AG09309 (cell line): ENCODE measurements at regions not wholly inside any gene's neighbourhood (a gene's known extent, or its start where the extent isn't known, plus 50 kb on each side); places are given as distances from the start of the nearest gene placed in this dataset.

Experiments
- DNase-seq: peaks from one replicate; pipeline ENCODE4 v3.0.0-alpha.2; 2010; ENCODE audit warnings: low read depth
- H3K4me3 ChIP-seq: 2 replicates; pipeline ENCODE4 v1.5.1; 2011; ENCODE audit warnings: mild to moderate bottlenecking, low read depth, low read length, moderate library complexity; ENCODE audit not compliant: control insufficient read depth
- TF ChIP-seq, protein P1 (sequence below): IDR thresholded peaks from 2 replicates; pipeline ENCODE4 v1.5.1; 2011; ENCODE audit warnings: mild to moderate bottlenecking, low read depth, low read length, inconsistent platforms; ENCODE audit not compliant: insufficient read depth, control insufficient read depth; ENCODE audit errors: missing control alignments

DNA sequence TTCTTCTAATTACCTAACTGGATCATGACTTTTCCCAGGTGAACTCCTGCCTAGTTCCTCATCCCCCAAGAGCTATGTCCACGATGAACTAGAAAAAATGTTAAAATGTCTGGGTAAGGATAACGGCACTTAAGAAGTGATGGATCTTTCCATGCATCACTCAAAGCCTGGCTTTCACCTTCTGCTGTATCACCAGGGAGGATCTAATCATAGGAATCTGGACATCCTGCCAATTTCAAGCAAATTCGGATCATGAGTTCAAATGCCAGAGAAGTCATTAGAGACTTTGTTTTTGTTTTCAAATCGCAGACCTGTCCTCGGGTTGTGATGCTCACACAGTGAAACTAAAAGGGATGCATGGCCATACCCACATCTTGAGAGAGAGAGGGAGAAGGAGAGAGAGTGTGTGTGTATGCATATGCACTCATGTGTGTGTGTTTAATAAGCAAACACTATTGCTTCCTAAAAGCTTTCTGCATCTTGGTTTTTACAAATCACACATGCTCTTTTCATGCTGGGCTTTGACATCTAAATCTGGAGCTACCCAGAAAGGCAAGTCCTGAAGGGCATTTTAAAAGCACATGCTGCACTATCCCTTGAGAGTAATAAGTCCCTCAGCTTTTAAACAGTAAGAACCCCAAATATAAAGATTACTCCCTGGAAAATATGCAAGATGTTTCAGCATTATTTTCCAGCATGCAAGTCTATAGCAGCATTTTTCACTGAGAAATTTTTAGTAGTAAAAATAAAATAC lies 524.6 kb upstream of the NOX3 start:
- H3K4me3 ChIP-seq = no peak overlapping the region
- TF ChIP-seq, protein P1, sequence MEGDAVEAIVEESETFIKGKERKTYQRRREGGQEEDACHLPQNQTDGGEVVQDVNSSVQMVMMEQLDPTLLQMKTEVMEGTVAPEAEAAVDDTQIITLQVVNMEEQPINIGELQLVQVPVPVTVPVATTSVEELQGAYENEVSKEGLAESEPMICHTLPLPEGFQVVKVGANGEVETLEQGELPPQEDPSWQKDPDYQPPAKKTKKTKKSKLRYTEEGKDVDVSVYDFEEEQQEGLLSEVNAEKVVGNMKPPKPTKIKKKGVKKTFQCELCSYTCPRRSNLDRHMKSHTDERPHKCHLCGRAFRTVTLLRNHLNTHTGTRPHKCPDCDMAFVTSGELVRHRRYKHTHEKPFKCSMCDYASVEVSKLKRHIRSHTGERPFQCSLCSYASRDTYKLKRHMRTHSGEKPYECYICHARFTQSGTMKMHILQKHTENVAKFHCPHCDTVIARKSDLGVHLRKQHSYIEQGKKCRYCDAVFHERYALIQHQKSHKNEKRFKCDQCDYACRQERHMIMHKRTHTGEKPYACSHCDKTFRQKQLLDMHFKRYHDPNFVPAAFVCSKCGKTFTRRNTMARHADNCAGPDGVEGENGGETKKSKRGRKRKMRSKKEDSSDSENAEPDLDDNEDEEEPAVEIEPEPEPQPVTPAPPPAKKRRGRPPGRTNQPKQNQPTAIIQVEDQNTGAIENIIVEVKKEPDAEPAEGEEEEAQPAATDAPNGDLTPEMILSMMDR = no peak
- no peak for DNase-seq

DNA sequence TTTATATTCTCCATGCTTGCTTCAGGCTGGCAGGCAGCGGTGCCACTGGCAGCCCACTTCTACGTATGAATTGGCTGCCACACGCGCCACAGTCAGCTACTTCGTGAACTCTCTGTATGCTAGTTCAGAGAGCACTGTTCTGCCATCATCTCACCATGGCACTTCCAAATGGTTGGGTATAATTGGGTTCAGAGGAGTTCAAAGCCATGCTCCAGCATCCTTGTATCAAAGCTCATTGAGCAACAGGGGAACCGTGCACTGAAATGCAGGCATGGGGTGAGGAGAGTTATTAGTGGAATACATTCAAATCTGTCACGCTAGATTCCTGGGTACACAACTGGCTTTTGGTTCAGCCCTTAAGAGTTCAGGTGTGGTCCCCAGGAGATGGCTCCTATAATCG lies 519.9 kb upstream of the NOX3 start:
- H3K4me3 ChIP-seq = no peak overlapping the region
- TF ChIP-seq, protein P1 = no peak
- no peak for DNase-seq

DNA sequence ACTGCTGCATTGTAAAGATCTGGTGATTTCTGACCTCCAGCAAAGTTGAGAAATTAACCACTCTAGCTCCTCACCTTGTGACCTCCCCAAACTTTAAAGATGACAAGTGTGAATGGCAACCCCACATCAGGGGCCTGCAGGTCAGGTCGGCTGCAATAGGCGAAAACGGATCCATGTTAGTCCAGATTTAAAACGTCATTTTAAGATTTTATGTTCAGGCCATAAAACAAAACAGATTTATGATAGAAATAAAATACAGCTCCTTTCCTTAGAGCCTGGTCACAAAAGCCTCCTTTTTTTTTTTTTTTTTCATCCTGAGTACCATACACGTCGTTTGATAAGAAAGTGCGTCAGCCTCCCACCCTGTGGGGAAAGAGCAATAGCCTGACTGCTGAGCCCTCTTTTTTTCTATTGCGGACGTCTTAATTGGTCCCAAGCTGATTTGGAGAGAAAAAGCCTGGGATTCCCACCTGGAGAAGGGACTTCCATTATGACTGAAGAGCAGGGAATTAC lies 519.2 kb upstream of the NOX3 start:
- DNase-seq = no peak
- TF ChIP-seq, protein P1 = no peak
- H3K4me3 ChIP-seq = no peak overlapping the region

DNA sequence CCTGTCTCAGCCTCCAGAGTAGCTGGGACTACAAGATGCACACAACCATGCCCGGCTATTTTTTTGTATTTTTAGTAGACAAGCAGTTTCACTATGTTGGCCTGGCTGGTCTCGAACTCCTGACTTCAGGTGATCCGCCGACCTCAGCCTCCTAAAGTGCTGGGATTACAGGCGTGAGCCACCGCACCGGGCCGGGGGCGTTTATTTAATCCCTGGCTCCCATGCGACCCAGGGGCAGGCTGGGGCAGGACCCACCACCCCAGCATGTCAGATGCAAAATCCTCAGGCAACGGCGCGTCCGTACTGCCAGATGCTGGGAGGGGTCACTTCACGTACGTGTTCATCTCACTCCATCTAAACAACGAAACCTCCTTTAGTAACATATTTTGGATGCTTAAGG lies 518.7 kb upstream of the NOX3 start:
- TF ChIP-seq, protein P1 = no peak

DNA sequence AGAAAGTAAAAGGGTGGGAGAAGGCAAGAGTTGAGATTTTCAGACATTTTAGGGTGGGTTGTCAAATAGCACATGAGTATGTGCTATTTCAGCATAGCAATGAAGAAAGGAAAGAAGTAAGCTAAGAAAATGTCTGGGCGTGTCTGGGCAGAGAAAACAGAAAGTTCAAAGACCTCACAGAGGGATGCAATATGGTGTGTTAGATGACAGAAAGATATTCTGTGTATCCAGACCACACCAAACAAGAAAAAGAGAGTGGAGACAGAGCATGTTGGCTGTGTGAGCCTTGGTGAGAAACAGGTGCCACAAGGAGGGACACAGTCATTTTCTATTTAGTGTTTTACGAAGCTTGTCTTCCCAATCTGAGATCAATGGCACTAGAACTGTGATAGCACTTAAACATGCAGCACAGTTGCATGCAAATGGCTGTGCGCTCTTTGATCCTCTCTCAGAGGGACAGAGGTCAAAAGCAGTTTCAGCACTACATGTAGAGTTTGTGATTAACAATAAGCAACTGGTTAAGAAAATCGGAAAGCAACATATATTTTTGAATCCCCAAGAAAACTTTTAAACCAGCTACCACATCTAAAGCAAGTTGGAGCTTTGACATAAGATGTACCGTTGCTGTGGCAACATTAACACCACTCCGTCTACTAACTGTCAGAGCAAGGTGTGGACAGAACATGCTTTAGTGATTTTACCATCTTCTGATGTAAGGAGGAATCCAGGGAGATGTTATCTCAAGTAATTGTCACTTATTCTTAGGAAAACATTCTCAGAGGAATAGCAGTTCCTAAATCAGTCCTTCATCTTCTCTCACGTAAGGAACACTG lies 515.5 kb upstream of the NOX3 start:
- TF ChIP-seq, protein P1 = no peak
- DNase-seq = no peak

More for the DNA sequence above, 518.7 kb upstream of the NOX3 start:
- DNase-seq = no peak
- H3K4me3 ChIP-seq = no peak overlapping the region

DNA sequence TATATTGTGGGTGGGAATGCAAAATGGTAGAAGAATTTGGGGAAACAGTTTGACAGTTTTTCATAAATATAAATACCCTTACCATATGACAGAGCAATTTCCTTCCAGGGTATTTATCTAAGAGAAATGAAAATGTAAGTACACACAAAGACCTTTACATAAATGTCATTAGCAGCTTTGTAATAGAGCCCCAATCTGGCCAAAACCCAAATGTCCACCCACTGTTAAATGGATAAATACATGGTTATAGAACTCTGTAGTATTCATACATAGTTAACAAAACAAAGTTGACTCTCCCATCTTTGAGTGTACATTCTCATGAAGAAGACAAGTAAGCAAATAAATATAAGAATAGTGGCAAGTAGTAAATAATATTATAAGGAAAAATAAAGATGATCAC lies 514.8 kb upstream of the NOX3 start:
- TF ChIP-seq, protein P1 = no peak
- DNase-seq = no peak
- no peak overlapping the region for H3K4me3 ChIP-seq

More for the DNA sequence above, 515.5 kb upstream of the NOX3 start:
- no peak overlapping the region for H3K4me3 ChIP-seq
